CD4-positive, alpha-beta T cell treated with Interleukin-6 at 100 ng/mL for 8 hours (primary cell): ENCODE measurements at regions not wholly inside any gene's neighbourhood (a gene's known extent, or its start where the extent isn't known, plus 50 kb on each side); places are given as distances from the start of the nearest gene placed in this dataset.
"Not testable (repeated sequence)": the region's sequence is repeated elsewhere in the genome, so short reads cannot be mapped to it uniquely, and the experiment has no call there.

ENCODE experiments used
- DNase-seq: peaks from one replicate; pipeline ENCODE4 v3.0.0-alpha.2; 2020; ENCODE audit warnings: mixed read lengths, low spot score

DNA sequence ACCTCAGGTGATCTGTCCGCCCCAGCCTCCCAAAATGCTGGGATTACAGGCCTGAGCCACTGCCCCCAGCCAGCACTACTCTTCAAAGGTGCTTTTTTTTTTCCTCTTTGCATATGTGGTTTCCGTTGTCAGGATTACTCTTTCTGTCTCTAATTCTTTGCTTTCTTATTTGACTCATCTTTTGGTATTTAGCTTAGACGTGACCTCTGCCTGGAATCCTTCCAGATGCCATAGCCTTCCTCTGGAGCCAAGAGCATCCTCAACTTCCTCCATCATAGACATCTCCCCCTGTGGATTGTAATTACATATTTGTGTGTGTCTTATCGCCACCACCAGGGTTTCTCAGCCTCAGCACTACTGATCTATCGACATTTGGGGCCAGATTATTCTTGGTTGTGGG lies 84.4 kb upstream of the XYLT1 start:
- no peak for DNase-seq

DNA sequence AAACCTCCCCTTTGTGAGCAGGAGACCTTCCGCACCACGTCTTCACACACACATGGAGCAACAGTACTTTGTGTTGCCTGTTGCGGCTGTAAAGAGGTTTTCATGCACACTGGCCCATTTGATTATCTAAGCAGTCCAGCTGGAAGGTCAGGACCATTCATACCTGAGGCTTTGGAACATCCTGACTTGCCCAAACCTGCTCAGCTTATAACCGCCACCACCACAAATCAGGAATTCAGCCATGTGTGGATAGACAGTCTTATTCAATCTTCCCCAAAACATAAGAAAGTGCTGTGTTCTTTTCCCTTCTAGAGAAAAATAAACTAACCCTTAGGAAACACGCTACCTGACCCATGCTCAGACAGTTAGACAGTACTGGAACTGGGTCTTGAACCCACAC lies 81.6 kb upstream of the XYLT1 start:
- DNase-seq: no peak

DNA sequence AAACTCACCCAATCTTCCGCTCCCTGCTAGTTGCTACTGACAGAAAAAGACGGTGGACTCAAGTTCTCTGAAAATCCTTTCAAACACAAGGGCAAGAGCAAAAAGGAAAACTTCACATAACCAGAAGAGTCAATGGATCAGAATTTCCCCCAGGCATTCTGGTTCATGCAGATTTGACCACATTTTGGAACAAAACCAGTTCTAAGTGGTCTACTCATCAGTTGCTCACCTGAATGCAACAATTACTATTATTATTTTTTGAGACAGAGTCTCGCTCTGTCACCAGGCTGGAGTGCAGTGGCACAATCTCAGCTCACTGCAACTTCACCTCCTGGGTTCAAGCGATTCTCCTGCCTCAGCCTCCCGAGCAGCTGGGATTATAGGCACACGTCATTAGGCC lies 80.9 kb upstream of the XYLT1 start:
- not testable (repeated sequence) for DNase-seq

DNA sequence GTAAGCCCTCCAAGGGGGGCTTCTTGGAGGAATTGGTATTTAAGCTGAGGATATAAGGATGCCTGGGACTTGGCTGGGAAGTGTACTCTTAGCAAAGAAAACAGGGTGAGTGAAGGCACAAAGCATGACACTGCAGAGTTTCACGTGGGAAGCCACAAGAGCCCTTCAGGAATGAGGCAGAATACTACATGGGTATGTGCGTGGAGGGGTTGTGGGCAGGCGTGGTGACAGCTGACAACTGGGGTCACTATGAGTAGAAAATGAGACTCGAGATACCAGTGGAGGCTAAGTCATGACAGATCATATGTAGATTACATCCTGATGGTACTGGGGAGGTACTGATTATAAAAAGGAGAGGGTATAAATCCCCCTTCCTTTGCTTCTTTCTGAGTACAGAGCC lies 78.1 kb upstream of the XYLT1 start:
- no peak for DNase-seq

DNA sequence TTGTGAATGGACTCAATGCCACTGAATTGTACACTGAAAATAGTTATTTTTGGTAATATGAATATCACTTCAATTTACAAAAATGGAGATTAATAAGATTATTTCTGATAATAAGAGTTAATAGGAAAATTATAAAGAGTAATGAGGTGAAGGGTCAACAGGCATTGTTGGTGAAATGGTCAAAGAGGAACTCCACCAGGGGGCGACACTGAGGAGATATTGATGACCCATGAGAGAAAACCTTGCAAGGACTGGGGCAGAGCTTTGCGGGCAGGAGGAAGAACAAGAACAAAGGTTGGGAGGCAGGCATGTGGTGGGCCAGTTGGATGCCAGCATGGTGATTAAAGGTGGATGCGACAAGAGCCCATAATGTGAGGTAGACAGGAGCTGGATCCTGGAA lies 74.0 kb upstream of the XYLT1 start:
- no peak for DNase-seq

DNA sequence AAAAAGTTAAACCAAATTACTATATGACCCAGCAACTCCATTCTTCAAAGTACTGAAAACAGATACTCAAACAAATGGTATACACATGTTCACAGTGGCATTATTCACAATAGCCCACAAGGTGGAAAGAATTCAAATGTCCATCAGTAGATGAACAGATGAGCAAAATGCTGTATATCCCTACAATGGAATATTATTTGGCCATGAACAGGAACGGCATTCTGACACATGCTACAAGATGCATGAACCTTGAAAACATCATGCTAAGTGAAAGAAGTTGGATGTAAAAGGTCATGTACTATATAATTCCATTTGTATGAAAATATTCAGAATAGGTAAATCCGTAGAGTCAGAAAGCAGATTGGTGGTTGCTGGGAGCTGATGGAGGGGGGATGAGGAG lies 73.5 kb upstream of the XYLT1 start:
- no peak for DNase-seq

DNA sequence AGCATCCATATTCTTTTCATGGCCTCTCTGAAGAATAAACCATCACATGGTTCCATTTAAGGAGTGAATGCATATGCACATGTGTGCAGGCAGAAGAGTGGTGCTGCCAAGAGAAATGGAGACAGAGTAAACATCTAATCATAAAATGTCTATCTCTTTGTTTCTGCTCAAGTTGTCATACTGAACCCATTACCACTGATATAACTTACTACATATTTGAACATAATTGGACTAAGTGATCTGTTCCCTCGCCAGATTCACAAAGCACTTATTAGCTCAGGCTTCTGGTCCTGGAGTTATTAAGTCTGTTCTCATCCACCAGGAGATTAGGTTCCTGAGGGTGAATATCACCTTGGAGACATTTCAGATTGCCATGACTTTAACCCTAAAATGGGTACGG lies 72.3 kb upstream of the XYLT1 start:
- DNase-seq: no peak

DNA sequence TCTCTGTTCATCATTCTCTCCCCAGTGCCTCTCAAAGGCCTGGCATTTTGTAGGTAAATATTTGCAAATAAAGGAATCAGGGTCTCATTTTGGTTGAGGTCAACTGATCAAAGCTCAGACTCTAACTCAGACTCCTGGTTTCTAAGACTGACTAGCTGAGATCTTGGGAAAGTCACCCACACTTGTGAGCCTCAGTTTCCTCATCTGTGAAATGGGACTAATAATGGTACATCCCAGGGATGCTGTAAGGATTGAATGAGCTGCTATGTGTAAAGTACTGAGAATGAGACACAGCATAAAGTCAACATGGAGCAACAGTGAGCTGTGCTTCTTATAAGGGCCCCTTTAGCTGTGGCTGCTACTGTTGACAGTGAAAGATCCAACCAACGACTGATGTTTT lies 70.6 kb upstream of the XYLT1 start:
- DNase-seq: no peak

DNA sequence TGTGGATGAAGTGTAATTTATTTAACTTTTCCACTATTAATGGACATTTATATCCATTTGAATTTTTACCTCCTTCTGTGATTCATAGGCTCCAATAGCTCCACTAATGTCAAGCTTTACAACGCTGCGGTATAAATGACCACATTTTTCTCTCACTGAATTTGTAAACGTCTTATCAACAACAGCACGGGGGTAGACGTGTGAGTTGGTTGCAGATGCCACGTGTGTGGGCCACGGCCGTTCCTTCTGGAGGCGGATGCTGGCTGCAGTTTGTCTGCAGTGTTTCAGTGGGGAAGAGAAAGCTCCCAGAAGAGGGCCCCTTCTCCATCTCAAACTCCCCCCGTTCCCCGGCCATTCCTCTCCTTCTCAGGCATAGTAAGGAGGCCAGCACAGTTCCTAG lies 68.2 kb upstream of the XYLT1 start:
- no peak for DNase-seq

DNA sequence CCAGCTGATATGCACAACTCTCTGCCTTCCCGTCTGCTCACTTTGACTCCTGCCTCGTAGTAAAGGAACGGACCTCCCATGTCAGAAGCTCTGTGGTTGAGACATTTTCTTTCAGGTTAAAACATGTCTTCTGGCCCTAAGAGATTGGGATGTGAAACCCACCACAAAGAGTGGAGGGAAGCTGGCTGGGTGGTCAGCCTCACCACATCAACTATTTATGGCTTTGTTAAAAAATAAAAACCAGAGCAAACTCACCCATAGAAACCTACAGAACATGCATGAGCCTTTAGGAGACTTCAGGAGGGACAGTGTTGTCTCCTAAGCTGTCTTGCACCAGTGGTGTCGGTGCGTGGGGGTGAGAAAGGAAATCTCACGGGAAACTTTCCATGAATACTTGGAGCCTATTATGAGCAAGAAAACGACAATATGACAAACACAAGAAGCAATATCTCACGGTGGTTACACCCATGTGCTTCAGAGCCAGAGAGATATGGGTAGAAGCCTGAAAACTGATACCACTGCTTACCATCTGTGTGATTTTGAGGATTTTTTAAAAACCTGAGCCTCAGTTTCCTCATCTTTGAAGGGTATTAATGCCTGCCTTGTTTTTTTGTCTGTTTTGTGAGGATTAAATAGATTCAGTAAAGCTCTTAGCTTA lies 61.7 kb upstream of the XYLT1 start:
- DNase-seq: no peak

DNA sequence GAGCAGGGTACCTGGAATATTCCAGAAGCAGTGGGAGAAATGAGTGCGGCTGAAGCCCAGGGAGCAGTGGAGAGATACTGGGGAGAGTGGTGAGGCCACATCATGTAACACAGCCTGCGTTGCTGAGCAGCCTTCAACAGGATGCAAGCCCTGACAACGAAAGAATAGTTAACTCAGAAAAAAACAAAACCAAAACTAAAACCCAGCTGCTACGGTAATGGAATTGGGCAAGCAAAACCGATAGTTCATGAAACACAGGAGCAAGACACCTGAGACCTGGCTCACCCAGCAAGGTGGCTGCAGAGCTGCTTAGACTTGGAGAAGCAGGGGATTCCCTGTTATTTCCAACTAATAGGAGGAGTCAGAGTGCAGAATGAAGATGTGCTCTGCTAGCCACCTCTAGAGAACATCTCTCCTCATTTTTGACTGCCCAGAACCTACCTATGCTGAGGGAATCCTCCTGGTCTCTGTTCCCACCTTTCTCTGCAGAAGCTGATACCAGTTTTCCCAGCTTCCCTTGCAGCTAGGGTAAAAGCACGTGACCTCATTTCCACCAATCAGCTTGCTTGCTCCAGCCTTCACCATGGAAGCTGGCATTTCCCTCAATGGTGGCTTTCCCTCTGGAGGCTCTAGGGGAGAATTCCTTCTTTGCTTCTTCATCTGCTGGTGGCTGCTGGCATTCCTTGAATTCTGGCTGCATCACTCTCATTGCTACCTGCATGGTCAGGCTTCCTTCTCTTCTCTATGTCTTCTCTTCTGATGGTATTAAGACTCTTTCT lies 59.4 kb upstream of the XYLT1 start:
- peak; percentile 59 for DNase-seq

DNA sequence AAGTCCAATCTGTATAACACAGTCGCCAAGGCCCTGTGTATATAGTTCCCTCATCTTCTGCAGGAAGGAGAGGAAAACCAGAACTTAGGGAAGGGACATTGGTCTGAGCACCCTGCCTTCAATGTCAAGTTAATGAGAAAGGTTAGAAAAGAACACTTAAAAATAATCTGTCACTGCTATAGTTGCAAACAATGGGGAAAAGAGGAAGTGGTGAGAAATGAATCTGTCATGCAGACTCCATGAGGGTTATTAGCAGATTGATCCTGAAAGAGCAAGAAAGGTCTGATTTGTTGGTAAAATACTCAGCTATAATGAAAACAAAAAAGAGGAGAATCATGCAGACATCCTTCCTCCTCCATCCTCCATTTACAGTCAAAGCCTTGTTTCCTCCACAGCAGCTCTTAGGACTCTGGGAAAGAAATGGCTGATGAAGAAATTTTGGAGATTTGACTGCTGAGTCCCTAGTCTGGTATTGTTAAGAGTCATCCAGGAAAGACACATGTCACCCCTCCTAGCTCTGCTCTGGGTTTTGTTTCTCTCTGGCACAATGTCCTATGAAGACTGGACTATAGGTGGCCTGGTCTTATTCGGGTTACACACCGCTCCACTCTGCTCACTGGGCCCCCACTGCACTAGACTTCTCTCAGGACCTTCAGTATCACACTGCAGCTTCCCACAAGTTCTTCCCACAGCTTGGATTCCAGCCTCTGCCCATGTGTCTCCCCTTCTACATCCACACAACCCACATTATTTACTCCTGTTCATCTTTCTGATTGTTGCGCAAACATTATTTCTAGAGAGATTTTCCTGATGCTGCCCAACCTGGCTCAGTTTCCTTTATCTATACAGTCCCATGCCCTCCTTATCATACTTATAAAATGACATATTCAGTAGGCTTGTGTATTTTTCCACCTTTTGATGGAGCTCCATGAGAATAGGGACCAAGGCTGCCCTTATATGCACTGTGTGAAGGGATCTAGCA lies 56.5 kb upstream of the XYLT1 start:
- no peak for DNase-seq

DNA sequence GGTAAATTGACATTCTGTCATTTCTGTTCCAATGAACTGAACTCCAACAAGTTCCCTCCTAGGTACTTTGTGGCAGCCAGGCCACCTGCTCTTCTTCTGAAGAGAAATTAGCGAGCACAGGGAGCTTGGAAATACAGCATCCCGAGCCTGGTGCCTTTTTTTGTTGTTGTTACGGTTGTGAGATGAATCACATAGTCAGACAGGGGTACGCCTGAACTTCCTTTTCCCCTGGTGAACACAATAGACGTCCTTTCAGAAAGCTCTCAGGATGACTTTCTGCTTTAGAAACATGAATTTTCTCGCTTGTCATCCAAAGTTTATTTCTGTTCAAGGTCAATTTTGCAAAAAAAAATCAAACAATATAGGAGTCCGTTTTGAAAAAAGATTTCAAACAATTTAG lies 53.9 kb upstream of the XYLT1 start:
- no peak for DNase-seq

DNA sequence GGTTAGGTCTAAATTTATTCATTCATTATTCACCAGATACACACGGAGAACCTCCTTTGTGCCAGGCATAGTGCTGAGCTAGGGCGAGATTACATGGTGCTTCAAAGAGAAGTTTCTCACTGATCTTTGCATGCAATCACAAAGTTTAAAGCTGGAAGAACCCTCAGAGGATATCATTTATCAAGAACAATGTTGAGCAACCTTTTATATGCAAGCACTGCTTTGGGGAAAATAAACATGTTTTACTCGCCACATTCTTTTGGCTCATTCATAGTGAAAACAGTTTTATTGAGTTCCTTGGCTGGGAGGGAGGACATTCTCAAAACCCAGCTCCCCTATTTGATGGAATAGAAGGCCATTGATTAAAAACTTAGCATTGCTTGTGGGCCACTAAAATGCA lies 49.8 kb upstream of the XYLT1 start:
- DNase-seq: no peak
